K562 (cell line): ENCODE measurements at regions not wholly inside any gene's neighbourhood (a gene's known extent, or its start where the extent isn't known, plus 50 kb on each side); places are given as distances from the start of the nearest gene placed in this dataset.

Source experiments
- ATF3 ChIP-seq, 2 experiments: fragments of 450-650 bp in 1 of 2; sonication (generic) in 1 of 2; formaldehyde crosslinking in 1 of 2; IDR thresholded peaks in 1 of 2; conservative IDR thresholded peaks in 1 of 2; 2 replicates each; pipeline versions ENCODE4 v1.6.1 to v1.8.1; 2016 to 2023; ENCODE audit warnings: mild to moderate bottlenecking in 2 of 2, moderate library complexity in 2 of 2, inconsistent platforms in 1 of 2, missing genetic modification reagents in 1 of 2
- CTCF ChIP-seq, 3 experiments: IDR thresholded peaks in 2 of 3; conservative IDR thresholded peaks in 1 of 3; 2 replicates each; pipeline ENCODE4 v1.5.1; 2011 to 2012; ENCODE audit warnings: low read length in 3 of 3, mild to moderate bottlenecking in 3 of 3, control low read depth in 2 of 3, improper control_type of control experiment in 1 of 3, inconsistent platforms in 1 of 3, low read depth in 1 of 3, mixed read lengths in 1 of 3, moderate library complexity in 1 of 3; ENCODE audit not compliant: insufficient read depth in 2 of 3
- E2F6 ChIP-seq, 2 experiments: IDR thresholded peaks; 2 replicates each; pipeline ENCODE4 v1.6.1; 2011; ENCODE audit warnings: borderline replicate concordance in 1 of 2, control low read depth in 1 of 2, low read depth in 1 of 2, low read length in 1 of 2, mild to moderate bottlenecking in 1 of 2, mixed read lengths in 1 of 2, moderate library complexity in 1 of 2; ENCODE audit not compliant: insufficient read depth in 1 of 2, insufficient read length in 1 of 2, poor library complexity in 1 of 2, severe bottlenecking in 1 of 2; ENCODE audit errors: extremely low read depth in 1 of 2
- FOSL1 ChIP-seq: fragments of 200-800 bp; sonication (Bioruptor generic); conservative IDR thresholded peaks from 2 replicates; pipeline ENCODE4 v1.6.1; 2016; ENCODE audit warnings: missing genetic modification characterization, missing compliant biosample characterization
- SAFB2 ChIP-seq: fragments of 200-400 bp; formaldehyde crosslinking; IDR thresholded peaks from 2 replicates; pipeline ENCODE4 v1.6.1; 2018; ENCODE audit warnings: borderline replicate concordance, low read length, low read depth, moderate library complexity; ENCODE audit not compliant: severe bottlenecking
- YY1 ChIP-seq, 3 experiments: IDR thresholded peaks; 2 replicates each; pipeline ENCODE4 v1.6.1; 2011; ENCODE audit warnings: low read length in 2 of 3, mild to moderate bottlenecking in 2 of 3, moderate library complexity in 2 of 3, borderline replicate concordance in 1 of 3, control low read depth in 1 of 3, low read depth in 1 of 3; ENCODE audit not compliant: insufficient read depth in 3 of 3, insufficient replicate concordance in 2 of 3, control insufficient read depth in 1 of 3, insufficient read length in 1 of 3; ENCODE audit errors: extremely low read depth in 1 of 3
- ZBED1 ChIP-seq: IDR thresholded peaks from 2 replicates; pipeline ENCODE4 v1.6.1; 2014
- ZNF586 ChIP-seq: fragments of 450-650 bp; formaldehyde crosslinking; conservative IDR thresholded peaks from 2 replicates; pipeline ENCODE4 v1.4.0; 2020; ENCODE audit warnings: mild to moderate bottlenecking, moderate library complexity

DNA sequence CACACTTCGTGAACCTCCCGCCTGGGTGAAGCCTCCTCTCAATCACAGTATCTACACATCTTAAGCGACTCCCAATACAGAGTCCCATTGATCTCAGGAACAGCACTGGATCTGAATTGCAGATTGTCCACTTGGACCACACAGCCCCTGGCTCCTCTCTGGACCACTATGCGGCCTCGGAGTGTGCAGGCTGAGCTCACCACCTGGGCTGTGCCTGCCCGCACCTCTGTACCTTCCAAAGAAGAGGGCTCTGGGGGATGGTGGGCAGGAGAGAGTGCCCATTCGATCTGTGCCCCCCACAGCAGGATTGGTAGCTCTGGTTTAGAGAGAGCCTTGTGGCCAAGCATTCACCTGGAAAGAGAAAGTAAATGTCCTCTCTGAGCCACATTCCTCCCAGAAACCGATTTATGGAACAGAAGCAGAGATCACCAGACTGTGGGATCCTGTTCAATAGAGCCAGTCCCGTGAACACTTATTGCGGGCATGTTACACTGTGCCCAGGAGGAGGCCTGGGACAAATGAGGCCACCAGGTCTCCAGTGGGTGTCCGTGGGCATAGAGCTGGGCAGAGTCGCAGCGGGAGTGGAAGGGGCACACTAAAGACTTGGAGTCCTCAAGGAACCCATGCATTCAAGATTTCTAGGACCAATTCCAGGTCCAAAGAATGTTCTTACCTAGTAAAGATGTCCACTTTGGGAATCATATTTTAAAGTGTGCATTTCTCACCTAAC is 141.6 kb upstream of the SOX1 start:
- TF ChIP-seq FOSL1 (tag) (no peak), ZNF586 (CRISPR knock-in tag) (no peak), E2F6 (IDR thresholded peaks at IDR 0.05; ENCODE audit: borderline replicate concordance in 1 of 2, extremely low read depth in 1 of 2, insufficient read depth in 1 of 2, insufficient read length in 1 of 2, low read depth in 1 of 2, low read length in 1 of 2, poor library complexity in 1 of 2, severe bottlenecking in 1 of 2) (no peak), YY1 (IDR thresholded peaks at IDR 0.05; ENCODE audit: borderline replicate concordance in 1 of 3, control insufficient read depth in 1 of 3, extremely low read depth in 1 of 3, insufficient read depth in 3 of 3, insufficient read length in 1 of 3, insufficient replicate concordance in 2 of 3, low read depth in 1 of 3, low read length in 2 of 3) (no peak), SAFB2 (no peak), ZBED1 (no peak), ATF3 (IDR thresholded peaks at IDR 0.05) (no peak), ATF3 (CRISPR knock-in tag; conservative IDR thresholded peaks at IDR 0.05) (no peak), CTCF (IDR thresholded peaks at IDR 0.05 in 2 of 3, conservative IDR thresholded peaks at IDR 0.05 in 1 of 3; ENCODE audit: insufficient read depth in 2 of 3, low read depth in 1 of 3, low read length in 3 of 3) (no peak)
